DOHH2 (cell line): ENCODE measurements at regions not wholly inside any gene's neighbourhood (a gene's known extent, or its start where the extent isn't known, plus 50 kb on each side); places are given as distances from the start of the nearest gene placed in this dataset.

ENCODE experiments used
- CTCF ChIP-seq: fragments of 200-600 bp; sonication (generic); IDR thresholded peaks from one replicate; pipeline ENCODE4 v1.5.1; 2014; ENCODE audit warnings: antibody characterized with exemption, mild to moderate bottlenecking, low read depth, low read length; ENCODE audit not compliant: poor library complexity, severe bottlenecking
- EZH2phosphoT487 ChIP-seq: fragments of 200-600 bp; sonication (generic); IDR thresholded peaks from 2 replicates; pipeline ENCODE4 v1.6.1; 2017; ENCODE audit warnings: borderline replicate concordance, mild to moderate bottlenecking, antibody characterized with exemption, low read length, moderate library complexity, mixed read lengths

- no peak for TF ChIP-seq CTCF
- TF ChIP-seq EZH2phosphoT487 = no peak
Measured at GRCh38 chr3:10577486-10577885, 72.1 kb upstream of the ATP2B2 start.
